Ovary (tissue), 7 donors: ENCODE measurements at regions not wholly inside any gene's neighbourhood (a gene's known extent, or its start where the extent isn't known, plus 50 kb on each side); places are given as distances from the start of the nearest gene placed in this dataset.

Source experiments
- DNase-seq, 5 donors: peaks; one replicate each; pipeline ENCODE4 v3.0.0-alpha.2; 2019 to 2020
- H3K27ac ChIP-seq, 2 donors: fragments of 200-600 bp; one replicate each; pipeline versions ENCODE4 v1.5.1 to v1.8.0; 2019 to 2022
- H3K27me3 ChIP-seq: fragments of 200-600 bp; one replicate; pipeline ENCODE4 v1.8.0; 2022
- H3K36me3 ChIP-seq: fragments of 200-600 bp; sonication (generic); one replicate; pipeline ENCODE4 v1.5.1; 2019
- H3K4me1 ChIP-seq: one replicate; pipeline ENCODE4 v1.8.1; 2013; ENCODE audit warnings: mild to moderate bottlenecking, moderate library complexity; ENCODE audit not compliant: insufficient read depth
- H3K4me3 ChIP-seq: fragments of 200-600 bp; sonication (generic); one replicate; pipeline ENCODE4 v1.5.1; 2017
- H3K9me3 ChIP-seq, 2 donors: fragments of 200-600 bp in 1 of 2; sonication (generic) in 1 of 2; one replicate each; pipeline versions ENCODE4 v1.5.1 to v1.8.1; 2013 to 2019; ENCODE audit warnings: mild to moderate bottlenecking in 1 of 2, moderate library complexity in 1 of 2
- EP300 ChIP-seq: sonication (generic); formaldehyde crosslinking; IDR thresholded peaks from one replicate; pipeline ENCODE4 v1.6.1; 2017; ENCODE audit warnings: antibody characterized with exemption
- POLR2A ChIP-seq: fragments of 450-650 bp; IDR thresholded peaks from one replicate; pipeline ENCODE4 v1.6.1; 2017; ENCODE audit warnings: antibody characterized with exemption, mild to moderate bottlenecking, moderate library complexity
- WGBS, 3 donors: extraction: QIAGEN DNeasy Blood & Tissue Kit in 1 of 3; methylation state at CpG; one replicate each; pipeline versions ENCODE4 v1.1.5 to v1.1.7; 2013 to 2017; 5-methylcytosine and 5-hydroxymethylcytosine counted together
- intact Hi-C, 4 donors: fragments of 100-400 bp; cut with DNase I; formaldehyde crosslinking; loops; one replicate each; pipeline versions ENCODE4 v1.11.0 to v1.15.1; 2022 to 2023
- TF ChIP-seq, protein P1 (sequence below), 3 donors: fragments of 450-650 bp in 2 of 3; fragments of 200-600 bp in 1 of 3; IDR thresholded peaks; one replicate each; pipeline versions ENCODE4 v1.5.1 to v1.8.0; 2016 to 2022; ENCODE audit warnings: antibody characterized with exemption in 3 of 3, mild to moderate bottlenecking in 1 of 3
- donor health status: DM: no; HTN: no; CAD: no; lungs with moderate emphysema.
- donor health status: DM: no; HTN: no; CAD: no.
- donor health status: Bipolar disorder and iron deficiency.
- donor health status: DM: no; HTN: no; CAD: no.
- donor health status: DM: yes; HTN: yes; CAD: no.

DNA sequence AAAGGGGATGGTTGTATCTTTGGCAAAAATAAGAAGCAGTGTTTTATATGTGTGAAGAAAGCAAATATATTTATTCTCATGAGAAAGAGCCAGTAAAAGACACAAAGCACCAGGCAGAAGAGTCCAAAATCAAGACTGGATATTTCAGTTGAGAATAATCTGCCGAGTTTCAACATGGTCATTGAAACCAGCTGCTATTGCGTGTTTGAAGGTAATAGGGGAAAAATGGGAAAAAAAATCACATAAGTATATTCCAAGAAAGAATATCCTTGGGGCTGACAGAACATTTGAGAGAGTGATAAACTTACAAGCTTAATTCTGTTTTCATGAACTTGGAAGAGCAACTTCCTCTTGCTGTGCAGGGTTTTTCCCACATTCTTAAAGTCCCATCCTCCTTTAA, 79.9 kb downstream of the ISOC1 start:
- WGBS, 3 donors = 28 to 45% (median 41%) methylated on average over 2 of the region's 2 CpGs
- DNase-seq = no peak

DNA sequence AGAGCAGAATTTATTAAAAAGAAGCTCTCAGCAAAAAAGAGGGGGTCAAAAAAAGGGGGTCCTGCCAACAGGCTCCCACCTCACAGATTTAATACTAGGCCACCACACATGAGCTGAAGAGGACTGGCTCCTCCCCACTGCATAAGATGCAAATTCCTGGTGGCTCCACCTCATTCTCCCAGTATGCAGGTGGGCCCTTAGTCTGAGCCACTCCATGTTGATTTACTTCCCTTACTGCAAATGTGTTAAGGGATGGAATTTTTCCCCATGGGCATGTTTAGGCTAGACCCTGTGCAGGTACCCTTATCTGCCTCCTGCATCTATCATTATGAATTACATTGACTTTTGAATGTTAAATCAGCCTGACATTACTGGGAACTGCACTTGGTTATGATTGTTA, 82.9 kb downstream of the ISOC1 start:
- no peak overlapping the region for H3K4me3 ChIP-seq
- H3K27me3 ChIP-seq = no peaks in the 10 kb centered on the region
- H3K27ac ChIP-seq = no peak overlapping the region
- no peak for DNase-seq
- TF ChIP-seq POLR2A (no peak), EP300 (no peak)
- TF ChIP-seq, protein P1, sequence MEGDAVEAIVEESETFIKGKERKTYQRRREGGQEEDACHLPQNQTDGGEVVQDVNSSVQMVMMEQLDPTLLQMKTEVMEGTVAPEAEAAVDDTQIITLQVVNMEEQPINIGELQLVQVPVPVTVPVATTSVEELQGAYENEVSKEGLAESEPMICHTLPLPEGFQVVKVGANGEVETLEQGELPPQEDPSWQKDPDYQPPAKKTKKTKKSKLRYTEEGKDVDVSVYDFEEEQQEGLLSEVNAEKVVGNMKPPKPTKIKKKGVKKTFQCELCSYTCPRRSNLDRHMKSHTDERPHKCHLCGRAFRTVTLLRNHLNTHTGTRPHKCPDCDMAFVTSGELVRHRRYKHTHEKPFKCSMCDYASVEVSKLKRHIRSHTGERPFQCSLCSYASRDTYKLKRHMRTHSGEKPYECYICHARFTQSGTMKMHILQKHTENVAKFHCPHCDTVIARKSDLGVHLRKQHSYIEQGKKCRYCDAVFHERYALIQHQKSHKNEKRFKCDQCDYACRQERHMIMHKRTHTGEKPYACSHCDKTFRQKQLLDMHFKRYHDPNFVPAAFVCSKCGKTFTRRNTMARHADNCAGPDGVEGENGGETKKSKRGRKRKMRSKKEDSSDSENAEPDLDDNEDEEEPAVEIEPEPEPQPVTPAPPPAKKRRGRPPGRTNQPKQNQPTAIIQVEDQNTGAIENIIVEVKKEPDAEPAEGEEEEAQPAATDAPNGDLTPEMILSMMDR (IDR thresholded peaks at IDR 0.05) = no peak
- intact Hi-C loops = no loop called here
- H3K36me3 ChIP-seq = no peaks in the 10 kb centered on the region
- H3K9me3 ChIP-seq = no peaks in the 10 kb centered on the region
- no peaks in the 10 kb centered on the region for H3K4me1 ChIP-seq

More for the DNA sequence above, 79.9 kb downstream of the ISOC1 start:
- no peaks in the 10 kb centered on the region for H3K36me3 ChIP-seq
- intact Hi-C loops = no loop called here
- no peak overlapping the region for H3K27ac ChIP-seq
- H3K4me3 ChIP-seq = no peak overlapping the region
- H3K9me3 ChIP-seq = no peaks in the 10 kb centered on the region
- no peaks in the 10 kb centered on the region for H3K27me3 ChIP-seq
- no peak for TF ChIP-seq EP300
- TF ChIP-seq, protein P1 (IDR thresholded peaks at IDR 0.05) = no peak
- no peak for TF ChIP-seq POLR2A
- no peaks in the 10 kb centered on the region for H3K4me1 ChIP-seq

GRCh38 chr5:129199308-129199707, 104.8 kb downstream of the ISOC1 start:
- intact Hi-C loops = no loop called here
- DNase-seq = no peak
- Histone ChIP-seq H3K9me3 (no peaks in the 10 kb centered on the region), H3K36me3 (no peaks in the 10 kb centered on the region), H3K4me3 (no peak overlapping the region), H3K27me3 (no peaks in the 10 kb centered on the region), H3K27ac (no peak overlapping the region), H3K4me1 (no peaks in the 10 kb centered on the region)
- no peak for TF ChIP-seq EP300
- no peak for TF ChIP-seq POLR2A
- TF ChIP-seq, protein P1 (IDR thresholded peaks at IDR 0.05) = no peak
- 79 to 87% (median 81%) methylated on average over 3 of the region's 3 CpGs for WGBS, 3 donors

DNA sequence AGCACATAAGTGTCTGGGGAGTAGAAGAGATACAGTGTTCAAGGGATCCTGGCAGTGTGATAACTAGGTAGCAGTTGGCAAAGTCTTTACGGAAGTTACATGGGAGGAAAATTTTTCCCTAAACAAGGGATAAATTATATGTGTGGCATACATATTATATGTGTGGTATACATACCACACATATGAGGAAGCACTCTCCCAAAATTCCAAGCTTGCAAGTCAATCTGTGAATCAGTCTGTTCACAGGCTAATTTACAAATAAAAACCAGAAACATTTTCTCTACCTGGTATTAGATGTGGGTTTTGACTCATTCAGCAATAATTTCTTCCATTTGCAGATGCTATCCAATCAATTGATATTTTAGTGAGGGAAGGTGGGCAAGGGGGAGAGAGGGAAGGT, 110.0 kb downstream of the ISOC1 start:
- no peak overlapping the region for H3K4me3 ChIP-seq
- no peak overlapping the region for H3K27ac ChIP-seq
- TF ChIP-seq POLR2A = no peak
- TF ChIP-seq, protein P1 (IDR thresholded peaks at IDR 0.05) = no peak
- TF ChIP-seq EP300 = no peak
- no peaks in the 10 kb centered on the region for H3K27me3 ChIP-seq
- WGBS, 3 donors = 76 to 91% (median 83%) methylated on average over 1 of the region's 1 CpG
- DNase-seq = no peak
- no peaks in the 10 kb centered on the region for H3K9me3 ChIP-seq
- no peaks in the 10 kb centered on the region for H3K4me1 ChIP-seq
- intact Hi-C loops = no loop called here
- H3K36me3 ChIP-seq = no peaks in the 10 kb centered on the region

DNA sequence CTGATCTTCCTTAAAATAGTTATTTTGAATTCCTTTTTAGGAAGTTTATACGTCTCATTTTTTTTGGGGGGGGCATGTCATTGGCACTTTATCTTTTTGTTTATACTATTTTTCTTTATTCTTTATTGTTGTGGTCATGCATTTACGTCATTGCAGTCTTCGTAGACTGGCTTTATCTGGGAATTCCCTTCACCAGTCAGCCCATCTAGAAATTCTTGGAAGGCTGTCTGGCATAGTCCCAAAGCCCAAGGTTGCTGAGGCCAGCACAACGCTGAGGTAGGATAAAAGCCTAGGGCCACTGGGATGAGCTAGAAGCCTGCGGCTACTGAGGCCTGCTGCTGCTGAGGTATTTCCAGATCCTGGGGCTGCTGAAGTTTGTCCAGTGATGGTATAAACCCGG, 121.5 kb downstream of the ISOC1 start:
- DNase-seq = no peak
- Histone ChIP-seq H3K9me3 (no peaks in the 10 kb centered on the region), H3K27me3 (no peaks in the 10 kb centered on the region), H3K4me1 (no peaks in the 10 kb centered on the region), H3K4me3 (no peak overlapping the region), H3K36me3 (no peaks in the 10 kb centered on the region), H3K27ac (no peak overlapping the region)
- TF ChIP-seq, protein P1 (IDR thresholded peaks at IDR 0.05) = no peak
- TF ChIP-seq POLR2A = no peak
- no peak for TF ChIP-seq EP300
- WGBS, 3 donors = 77 to 95% (median 83%) methylated on average over 6 of the region's 6 CpGs
- intact Hi-C loops = no loop called here
